Activated T-helper 1 cell treated with anti-CD3 and anti-CD28 coated beads, Interleukin-2, amount 50 U/mL, for 16 hours (primary cell): ENCODE measurements at regions not wholly inside any gene's neighbourhood (a gene's known extent, or its start where the extent isn't known, plus 50 kb on each side); places are given as distances from the start of the nearest gene placed in this dataset.
"Not testable (repeated sequence)": the region's sequence is repeated elsewhere in the genome, so short reads cannot be mapped to it uniquely, and the experiment has no call there.

Experiments
- DNase-seq, 2 donors: peaks; one replicate each; pipeline ENCODE4 v3.0.0-alpha.2; 2020; ENCODE audit warnings: low read depth in 1 of 2, low spot score in 1 of 2

DNA sequence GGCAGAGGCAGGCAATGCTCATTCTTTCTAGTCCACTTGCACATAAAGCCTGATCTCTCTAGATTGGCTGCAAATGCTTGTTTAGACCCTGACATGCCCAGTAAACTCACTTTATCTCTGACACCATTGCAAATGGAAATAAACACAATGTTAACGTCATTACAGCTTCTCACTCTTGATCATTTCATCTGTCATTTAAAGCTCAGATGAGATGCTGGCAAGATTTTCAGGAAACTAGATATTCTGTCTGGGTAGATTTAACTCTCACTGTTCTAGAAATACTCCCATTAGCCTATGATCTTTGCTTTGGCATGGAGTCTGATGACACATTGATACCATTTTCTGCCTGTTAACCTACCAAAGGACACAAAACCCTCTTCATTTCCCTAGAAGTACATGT is 320.7 kb upstream of the HNRNPA3 start:
- DNase-seq, result no peak

GRCh38 chr2:176892676-176893226 is 319.8 kb upstream of the HNRNPA3 start:
- no peak for DNase-seq

DNA sequence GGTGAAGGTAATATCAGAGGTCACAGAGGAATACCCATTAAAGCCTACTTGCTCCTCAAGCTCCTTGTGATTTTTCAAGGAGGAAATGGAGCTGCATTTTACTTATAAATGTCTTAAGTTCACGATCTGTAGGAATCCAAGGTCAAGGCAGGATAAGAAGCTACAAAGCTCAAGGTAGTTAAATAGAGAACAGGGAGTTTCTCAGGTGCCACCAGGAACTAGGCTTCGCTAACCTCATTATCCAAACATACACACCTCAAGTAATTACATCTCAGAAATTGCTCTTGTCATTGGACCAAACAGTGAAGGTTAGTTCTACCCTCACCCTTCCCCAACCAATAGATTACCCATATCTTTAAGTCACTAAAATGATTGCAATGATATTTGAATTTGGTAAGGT is 317.4 kb upstream of the HNRNPA3 start:
- no peak for DNase-seq

GRCh38 chr2:176902454-176902853 is 310.1 kb upstream of the HNRNPA3 start:
- no peak for DNase-seq

DNA sequence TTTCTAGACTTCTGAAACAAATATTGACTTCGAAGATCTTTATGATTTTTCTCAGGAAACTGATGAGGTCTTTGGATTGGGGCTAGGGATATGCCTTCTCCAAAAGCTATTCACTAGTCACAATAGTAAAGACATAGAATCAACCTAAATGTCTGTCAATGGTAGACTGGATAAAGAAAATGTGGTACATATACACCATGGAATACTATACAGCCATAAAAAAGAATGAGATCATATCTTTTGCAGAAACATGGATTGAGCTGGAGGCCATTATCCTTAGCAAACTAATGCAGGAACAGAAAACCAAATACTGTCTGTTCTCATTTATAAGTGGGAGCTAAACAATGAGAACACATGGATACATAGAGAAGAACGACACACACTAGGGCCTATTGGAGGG is 308.5 kb upstream of the HNRNPA3 start:
- not testable (repeated sequence) for DNase-seq

DNA sequence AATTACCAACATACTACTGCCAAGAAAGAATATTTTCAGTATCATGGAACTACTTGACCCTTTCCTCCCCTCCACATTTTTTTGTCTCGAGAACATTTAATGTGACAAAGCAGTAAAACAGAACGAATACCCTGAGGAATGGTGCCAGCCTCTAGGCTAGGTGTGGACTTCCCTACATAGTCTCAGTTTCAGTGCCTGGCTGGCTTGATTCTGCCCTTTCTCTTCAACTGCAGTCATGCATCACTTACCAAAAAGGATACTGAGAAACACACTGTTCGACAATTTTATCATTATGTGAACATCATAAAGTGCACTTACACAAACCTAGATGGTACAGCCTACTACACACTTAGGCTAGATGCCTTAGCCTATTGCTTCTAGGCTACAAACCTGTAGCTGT is 305.3 kb upstream of the HNRNPA3 start:
- no peak for DNase-seq

GRCh38 chr2:176910828-176911227 is 301.8 kb upstream of the HNRNPA3 start:
- DNase-seq, result no peak

DNA sequence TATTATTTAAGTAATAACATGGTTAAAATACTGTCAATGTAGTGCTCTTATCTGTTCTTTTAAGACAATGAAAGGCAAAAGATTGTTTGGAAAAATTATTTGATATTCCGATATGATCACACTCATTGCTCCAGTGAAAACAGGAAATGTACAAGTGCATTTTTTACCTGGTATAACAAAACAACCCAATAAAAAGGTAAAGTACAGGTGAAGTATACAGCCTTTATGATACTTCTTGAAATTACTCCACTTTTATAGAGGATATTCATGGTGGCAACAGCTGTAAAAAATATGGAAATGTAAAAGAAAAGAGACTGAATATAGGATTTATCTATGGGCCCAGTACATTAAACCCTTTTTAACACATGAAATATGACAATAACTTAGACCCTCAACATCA is 298.6 kb upstream of the HNRNPA3 start:
- DNase-seq, result no peak

GRCh38 chr2:176914371-176914770 is 298.2 kb upstream of the HNRNPA3 start:
- DNase-seq, result no peak

DNA sequence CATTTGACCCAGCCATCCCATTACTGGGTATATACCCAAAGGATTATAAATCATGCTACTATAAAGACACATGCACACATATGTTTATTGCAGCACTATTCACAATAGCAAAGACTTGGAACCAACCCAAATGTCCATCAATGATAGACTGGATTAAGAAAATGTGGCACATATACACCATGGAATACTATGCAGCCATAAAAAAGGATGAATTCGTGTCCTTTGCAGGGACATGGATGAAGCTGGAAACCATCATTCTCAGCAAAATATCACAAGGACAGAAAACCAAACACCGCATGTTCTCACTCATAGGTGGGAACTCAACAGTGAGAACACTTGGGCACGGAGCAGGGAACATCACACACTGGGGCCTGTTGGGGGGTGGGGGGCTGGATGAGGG is 290.0 kb upstream of the HNRNPA3 start:
- not testable (repeated sequence) for DNase-seq

DNA sequence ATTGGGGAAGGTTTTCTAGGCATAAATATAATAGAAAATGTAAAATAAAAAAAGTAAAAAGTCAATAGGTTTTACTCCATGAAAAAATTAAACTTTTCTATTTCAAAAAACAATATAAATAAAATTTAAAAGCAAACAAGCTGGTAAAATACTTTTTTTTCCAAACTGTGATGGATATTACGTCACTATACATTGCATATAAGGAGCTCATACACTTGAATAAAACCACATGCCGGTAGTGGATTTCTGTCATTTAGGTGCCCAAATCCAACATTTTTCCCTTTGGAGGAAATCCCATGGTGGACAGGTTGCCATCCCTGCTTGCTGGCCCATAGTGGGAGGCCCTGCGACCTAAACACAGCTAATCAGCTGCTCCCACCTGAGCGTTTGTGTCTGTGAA is 289.4 kb upstream of the HNRNPA3 start:
- DNase-seq, result no peak

DNA sequence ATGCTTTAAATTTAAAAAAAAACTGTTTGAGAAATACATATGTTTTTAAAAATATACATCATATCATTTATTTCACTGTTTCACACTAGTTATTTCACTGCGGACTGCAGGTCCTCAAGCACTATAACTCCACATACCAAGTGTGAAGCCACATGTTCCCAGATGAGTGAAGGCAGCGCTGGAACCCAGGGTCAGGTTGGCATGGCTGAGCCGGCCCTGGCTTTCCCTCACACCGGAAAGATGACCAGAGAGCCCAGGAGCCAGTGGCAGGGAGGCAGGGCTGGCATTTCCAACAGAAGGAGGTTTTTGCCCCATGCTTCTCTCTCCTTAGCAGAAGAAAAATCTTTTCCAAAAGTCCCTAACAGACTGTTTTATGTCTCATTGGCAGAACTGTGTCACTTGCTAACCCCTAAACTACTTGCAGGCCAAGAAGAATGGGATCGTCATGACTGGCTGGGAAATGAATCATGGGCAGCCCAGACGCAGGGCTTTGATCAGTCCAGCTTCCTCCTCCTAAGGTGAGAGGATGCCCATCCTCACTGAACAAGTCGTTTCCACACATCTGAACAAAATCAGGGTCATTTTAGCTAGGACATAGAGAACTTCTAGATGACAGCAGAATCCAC is 287.6 kb upstream of the HNRNPA3 start:
- no peak for DNase-seq

GRCh38 chr2:176926453-176926852 is 286.1 kb upstream of the HNRNPA3 start:
- no peak for DNase-seq

- not testable (repeated sequence) for DNase-seq
Measured at GRCh38 chr2:176929387-176929786, 283.2 kb upstream of the HNRNPA3 start.

DNA sequence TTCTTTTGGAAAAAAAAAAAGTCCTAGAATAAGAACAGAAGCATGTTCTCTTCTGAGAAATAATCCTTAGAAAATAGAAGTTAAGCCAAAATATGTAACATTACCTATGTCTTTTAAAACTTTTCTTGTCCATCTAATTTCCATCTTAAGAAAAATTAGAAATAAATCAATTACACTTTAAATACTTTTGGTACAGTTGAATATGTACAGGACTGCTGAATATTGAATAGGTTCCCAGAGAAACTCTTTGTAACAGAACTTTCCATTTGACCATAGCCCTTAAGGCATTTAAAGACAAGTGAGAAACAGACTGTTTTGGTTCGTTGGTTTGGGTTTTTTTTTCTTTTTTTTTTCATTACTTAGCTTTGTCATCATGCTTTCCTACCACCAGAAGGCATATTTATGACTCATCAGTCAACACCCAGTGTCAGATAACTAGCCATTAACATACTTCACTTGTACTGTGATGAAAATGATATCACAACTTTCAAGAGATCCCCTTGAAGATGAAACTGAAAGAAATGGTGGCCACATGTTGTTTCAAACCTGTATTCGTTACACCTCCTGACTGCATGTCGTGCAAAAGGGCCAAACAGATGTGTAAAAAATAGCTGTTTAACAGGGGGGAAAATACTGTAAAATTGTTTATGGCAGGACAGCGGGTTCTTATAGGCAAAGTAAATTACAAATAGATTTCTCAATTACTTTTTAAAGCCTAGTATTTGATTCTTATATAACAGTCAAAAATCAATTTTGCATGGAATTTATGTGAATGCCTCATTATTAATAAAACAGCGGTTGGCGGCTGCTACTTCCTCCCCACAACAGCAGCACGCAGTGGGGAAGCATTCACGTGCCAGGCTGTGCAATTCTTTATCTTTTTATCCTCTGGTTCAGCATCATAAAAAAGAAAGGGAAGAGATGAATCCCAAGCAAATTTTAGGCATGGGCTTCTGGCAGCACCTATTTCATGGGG is 280.7 kb upstream of the HNRNPA3 start:
- DNase-seq, result no peak

GRCh38 chr2:176934131-176934530 is 278.5 kb upstream of the HNRNPA3 start:
- DNase-seq, result no peak

GRCh38 chr2:176934869-176935415 is 277.7 kb upstream of the HNRNPA3 start:
- DNase-seq, result no peak

- DNase-seq, result no peak
Measured at GRCh38 chr2:176935543-176936102, 277.0 kb upstream of the HNRNPA3 start.

DNA sequence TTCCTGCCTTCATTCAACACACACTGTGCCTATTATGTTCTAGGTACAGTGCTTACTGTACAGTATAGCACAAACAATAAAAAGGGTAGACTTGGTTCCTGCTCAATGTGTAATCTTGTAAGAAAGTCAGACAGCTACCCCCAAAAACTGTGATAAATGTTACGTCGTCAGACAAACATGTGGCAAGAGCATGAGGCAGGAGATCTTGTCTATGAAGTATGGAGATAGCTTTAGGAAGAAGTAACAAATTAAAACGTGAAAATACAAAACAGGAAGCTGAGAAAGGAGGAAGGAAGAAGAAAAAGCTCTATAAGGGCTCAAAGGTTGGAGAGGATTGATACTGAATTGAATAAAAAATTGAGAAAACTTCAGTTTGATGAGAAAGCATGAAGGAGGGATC is 276.2 kb upstream of the HNRNPA3 start:
- no peak for DNase-seq

DNA sequence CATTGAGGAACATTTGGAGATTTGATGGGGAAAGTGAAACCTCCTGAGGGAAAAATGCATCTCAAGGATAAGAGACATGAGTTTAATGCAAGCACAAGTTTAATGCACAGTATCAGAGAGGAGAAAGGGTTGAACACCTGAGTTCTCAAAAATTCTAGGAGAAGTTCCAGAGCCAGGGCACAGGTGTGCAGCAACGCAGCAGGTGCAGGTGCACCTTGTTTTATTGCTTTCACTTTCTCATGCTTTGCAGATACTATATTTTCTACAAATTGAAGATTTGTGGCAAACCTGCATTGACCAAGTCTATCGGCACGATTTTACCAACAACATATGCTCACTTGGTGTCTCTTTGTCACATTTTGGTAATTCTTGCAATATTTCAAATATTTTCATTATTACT is 267.6 kb upstream of the HNRNPA3 start:
- DNase-seq, result no peak

DNA sequence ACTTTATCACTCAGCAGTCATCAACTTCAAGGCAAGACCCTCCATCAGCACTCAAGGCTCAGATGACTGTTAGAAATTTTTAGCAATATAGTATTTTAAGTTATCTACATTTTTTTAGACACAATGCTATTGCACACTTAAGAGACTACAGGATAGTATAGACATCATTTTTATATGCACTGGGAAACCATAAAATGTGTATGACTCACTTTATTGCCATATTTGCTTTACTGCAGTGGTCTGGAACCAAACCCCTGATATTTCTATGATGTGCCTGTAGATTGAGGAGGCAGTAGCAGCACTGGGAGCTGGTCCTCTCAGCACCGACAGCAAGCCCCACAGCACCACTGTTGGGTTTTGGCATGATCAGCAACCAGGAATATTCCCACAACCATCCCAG is 264.8 kb upstream of the HNRNPA3 start:
- no peak for DNase-seq

DNA sequence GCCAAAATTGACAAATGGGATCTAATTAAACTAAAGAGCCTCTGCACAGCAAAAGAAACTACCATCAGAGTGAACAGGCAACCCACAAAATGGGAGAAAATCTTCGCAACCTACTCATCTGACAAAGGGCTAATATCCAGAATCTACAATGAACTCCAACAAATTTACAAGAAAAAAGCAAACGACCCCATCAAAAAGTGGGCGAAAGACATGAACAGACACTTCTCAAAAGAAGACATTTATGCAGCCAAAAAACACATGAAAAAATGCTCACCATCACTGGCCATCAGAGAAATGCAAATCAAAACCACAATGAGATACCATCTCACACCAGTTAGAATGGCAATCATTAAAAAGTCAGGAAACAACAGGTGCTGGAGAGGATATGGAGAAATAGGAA is 261.4 kb upstream of the HNRNPA3 start:
- DNase-seq, result not testable (repeated sequence)
